Lower lobe of right lung (tissue), 2 donors: ENCODE measurements at regions not wholly inside any gene's neighbourhood (a gene's known extent, or its start where the extent isn't known, plus 50 kb on each side); places are given as distances from the start of the nearest gene placed in this dataset.

Experiments used
- ATAC-seq, 2 donors: fragments of 200-7000 bp; cut with Tn5 transposase; one replicate each; pipeline ENCODE4 v1.9.1; 2020 to 2022; ENCODE audit warnings: mild to moderate bottlenecking in 2 of 2, moderate library complexity in 2 of 2
- DNase-seq: peaks from one replicate; pipeline ENCODE4 v3.0.0-alpha.2; 2020
- H3K27ac ChIP-seq: fragments of 200-600 bp; one replicate; pipeline ENCODE4 v1.8.0; 2022
- H3K27me3 ChIP-seq: fragments of 200-600 bp; one replicate; pipeline ENCODE4 v1.8.0; 2022; ENCODE audit warnings: low read depth
- H3K36me3 ChIP-seq: fragments of 200-600 bp; one replicate; pipeline ENCODE4 v1.8.0; 2022; ENCODE audit warnings: mild to moderate bottlenecking
- H3K4me1 ChIP-seq: fragments of 200-600 bp; one replicate; pipeline ENCODE4 v1.8.0; 2022
- H3K4me3 ChIP-seq: fragments of 200-600 bp; one replicate; pipeline ENCODE4 v1.8.0; 2022; ENCODE audit warnings: mild to moderate bottlenecking
- H3K9me3 ChIP-seq: fragments of 200-600 bp; one replicate; pipeline ENCODE4 v1.8.0; 2022
- CTCF ChIP-seq: fragments of 200-600 bp; IDR thresholded peaks from one replicate; pipeline ENCODE4 v1.8.0; 2022; ENCODE audit warnings: antibody characterized with exemption, mild to moderate bottlenecking
- intact Hi-C: fragments of 100-400 bp; cut with DNase I; formaldehyde crosslinking; loops from one replicate; pipeline ENCODE4 v1.11.0; 2022
- donor health status: DM: no; HTN: yes; CAD: no; lungs with severe emphysema.

- no peak overlapping the region for H3K4me3 ChIP-seq
- no peak for ATAC-seq
Observed at GRCh38 chr10:28470873-28471651, 61.9 kb upstream of the WAC start.

GRCh38 chr10:28471652-28472050 is 61.3 kb upstream of the WAC start:
- H3K9me3 ChIP-seq, result no peaks in the 10 kb centered on the region
- H3K27me3 ChIP-seq, result no peaks in the 10 kb centered on the region
- ATAC-seq (no peak), DNase-seq (no peak)
- intact Hi-C loops, result no loop called here
- H3K27ac ChIP-seq, result no peak overlapping the region
- no peaks in the 10 kb centered on the region for H3K4me1 ChIP-seq
- H3K36me3 ChIP-seq, result no peaks in the 10 kb centered on the region
- H3K4me3 ChIP-seq, result no peak overlapping the region
- no peak for TF ChIP-seq CTCF

More at GRCh38 chr10:28470873-28471651, 61.9 kb upstream of the WAC start:
- Histone ChIP-seq H3K27me3 (no peaks in the 10 kb centered on the region), H3K36me3 (no peaks in the 10 kb centered on the region), H3K27ac (no peak overlapping the region), H3K4me1 (no peaks in the 10 kb centered on the region), H3K9me3 (no peaks in the 10 kb centered on the region)
- intact Hi-C loops, result no loop called here
- no peak for DNase-seq
- no peak for TF ChIP-seq CTCF

GRCh38 chr10:28478646-28479045 is 54.3 kb upstream of the WAC start:
- intact Hi-C loops, result no loop called here
- DNase-seq (no peak), ATAC-seq (no peak)
- no peak overlapping the region for H3K4me3 ChIP-seq
- no peak for TF ChIP-seq CTCF
- H3K27me3 ChIP-seq, result no peaks in the 10 kb centered on the region
- no peaks in the 10 kb centered on the region for H3K4me1 ChIP-seq
- no peaks in the 10 kb centered on the region for H3K9me3 ChIP-seq
- no peaks in the 10 kb centered on the region for H3K36me3 ChIP-seq
- H3K27ac ChIP-seq, result no peak overlapping the region

GRCh38 chr10:28479425-28479865 is 53.5 kb upstream of the WAC start:
- DNase-seq (no peak), ATAC-seq (no peak)
- Histone ChIP-seq H3K4me1 (no peaks in the 10 kb centered on the region), H3K4me3 (no peak overlapping the region), H3K36me3 (no peaks in the 10 kb centered on the region), H3K27ac (no peak overlapping the region), H3K9me3 (no peaks in the 10 kb centered on the region), H3K27me3 (no peaks in the 10 kb centered on the region)
- intact Hi-C loops, result no loop called here
- no peak for TF ChIP-seq CTCF

- no peak for TF ChIP-seq CTCF
- ATAC-seq, result no peak
- Histone ChIP-seq H3K4me1 (no peaks in the 10 kb centered on the region), H3K9me3 (no peaks in the 10 kb centered on the region), H3K36me3 (no peaks in the 10 kb centered on the region), H3K27me3 (no peaks in the 10 kb centered on the region), H3K4me3 (no peak overlapping the region), H3K27ac (no peak overlapping the region)
- no peak for DNase-seq
- intact Hi-C loops, result no loop called here
Observed at GRCh38 chr10:28479927-28480627, 52.8 kb upstream of the WAC start.
